ENCODE measurements at regions not wholly inside any gene's neighbourhood (a gene's known extent, or its start where the extent isn't known, plus 50 kb on each side); places are given as distances from the start of the nearest gene placed in this dataset.

GRCh38 chr5:158644301-158644700 is 455.4 kb downstream of the EBF1 start:
- no peak for DNase-seq (ENCODE audit: low spot score)

GRCh38 chr5:158643840-158644239 is 455.9 kb downstream of the EBF1 start:
- DNase-seq (ENCODE audit: low spot score): no peak

GRCh38 chr5:158642879-158643278 is 456.8 kb downstream of the EBF1 start:
- DNase-seq (ENCODE audit: low spot score): no peak

- DNase-seq (ENCODE audit: low spot score): no peak
Observed at GRCh38 chr5:158641016-158641415, 458.7 kb downstream of the EBF1 start.

GRCh38 chr5:158640593-158640980 is 459.1 kb downstream of the EBF1 start:
- DNase-seq (ENCODE audit: low spot score): no peak

GRCh38 chr5:158639881-158640592 is 459.7 kb downstream of the EBF1 start:
- DNase-seq (ENCODE audit: low spot score): no peak

- DNase-seq (ENCODE audit: low spot score): no peak
Observed at GRCh38 chr5:158638396-158638795, 461.3 kb downstream of the EBF1 start.

- DNase-seq (ENCODE audit: low spot score): no peak
Observed at GRCh38 chr5:158637039-158637438, 462.7 kb downstream of the EBF1 start.

- DNase-seq (ENCODE audit: low spot score): no peak
Observed at GRCh38 chr5:158635565-158635964, 464.2 kb downstream of the EBF1 start.

- DNase-seq (ENCODE audit: low spot score): no peak
Observed at GRCh38 chr5:158634714-158635113, 465.0 kb downstream of the EBF1 start.

GRCh38 chr5:158629591-158630312 is 470.0 kb downstream of the EBF1 start:
- DNase-seq (ENCODE audit: low spot score): no peak

- no peak for DNase-seq (ENCODE audit: low spot score)
Observed at GRCh38 chr5:158626718-158627117, 473.0 kb downstream of the EBF1 start.

GRCh38 chr5:158623971-158624370 is 475.7 kb downstream of the EBF1 start:
- DNase-seq (ENCODE audit: low spot score): no peak

- no peak for DNase-seq (ENCODE audit: low spot score)
Observed at GRCh38 chr5:158621391-158621790, 478.3 kb downstream of the EBF1 start.

- no peak for DNase-seq (ENCODE audit: low spot score)
Observed at GRCh38 chr5:158619083-158619788, 480.5 kb downstream of the EBF1 start.

GRCh38 chr5:158618256-158618655 is 481.5 kb downstream of the EBF1 start:
- no peak for DNase-seq (ENCODE audit: low spot score)

GRCh38 chr5:158616707-158617106 is 483.0 kb downstream of the EBF1 start:
- DNase-seq (ENCODE audit: low spot score): no peak

- DNase-seq (ENCODE audit: low spot score): no peak
Observed at GRCh38 chr5:158614951-158615350, 484.8 kb downstream of the EBF1 start.

- DNase-seq (ENCODE audit: low spot score): no peak
Observed at GRCh38 chr5:158611581-158611980, 488.1 kb downstream of the EBF1 start.

GRCh38 chr5:158610051-158610415 is 489.7 kb downstream of the EBF1 start:
- DNase-seq (ENCODE audit: low spot score): no peak

GRCh38 chr5:158609333-158610050 is 490.2 kb downstream of the EBF1 start:
- no peak for DNase-seq (ENCODE audit: low spot score)

GRCh38 chr5:158607088-158607487 is 492.6 kb downstream of the EBF1 start:
- DNase-seq (ENCODE audit: low spot score): no peak
